ENCODE measurements at regions not wholly inside any gene's neighbourhood (a gene's known extent, or its start where the extent isn't known, plus 50 kb on each side); places are given as distances from the start of the nearest gene placed in this dataset.
"Not testable (repeated sequence)": the region's sequence is repeated elsewhere in the genome, so short reads cannot be mapped to it uniquely, and the experiment has no call there.

GRCh38 chr6:166705069-166705468 is 78.0 kb upstream of the RPS6KA2 start:
- Histone ChIP-seq H3K4me1 (no peaks in the 10 kb centered on the region), H3K27me3 (ENCODE audit: insufficient read depth in 3 of 3, low read length in 2 of 3) (no peaks in the 10 kb centered on the region), H3K4me3 (no peak overlapping the region), H3K27ac (no peak overlapping the region), H3K36me3 (ENCODE audit: insufficient read depth in 1 of 2, low read depth in 1 of 2) (no peaks in the 10 kb centered on the region), H3K9me3 (no peaks in the 10 kb centered on the region)
- peak; percentile 67 to 84 (median 82) for ATAC-seq
- DNase-seq = no peak
- intact Hi-C loops (cut with DNase I) = no loop called here
- TF ChIP-seq CTCF (IDR thresholded peaks at IDR 0.05) = peak; percentile 8
- 43 to 54% (median 47%) methylated on average over 7 of the region's 7 CpGs for WGBS, 3 donors

- no peaks in the 10 kb centered on the region for H3K36me3 ChIP-seq (ENCODE audit: insufficient read depth in 1 of 2, low read depth in 1 of 2)
- ATAC-seq = no peak
- H3K4me1 ChIP-seq = no peaks in the 10 kb centered on the region
- intact Hi-C loops (cut with DNase I) = no loop called here
- no peak overlapping the region for H3K27ac ChIP-seq
- H3K4me3 ChIP-seq = no peak overlapping the region
- no peaks in the 10 kb centered on the region for H3K9me3 ChIP-seq
- no peak for TF ChIP-seq CTCF (IDR thresholded peaks at IDR 0.05)
- DNase-seq = no peak
- no peaks in the 10 kb centered on the region for H3K27me3 ChIP-seq (ENCODE audit: insufficient read depth in 3 of 3, low read length in 2 of 3)
- WGBS, 3 donors = 83 to 87% (median 86%) methylated on average over 7 of the region's 7 CpGs
Observed at GRCh38 chr6:166704171-166704570, 77.1 kb upstream of the RPS6KA2 start.

GRCh38 chr6:166703149-166703710 is 76.2 kb upstream of the RPS6KA2 start:
- Histone ChIP-seq H3K4me3 (no peak overlapping the region), H3K9me3 (no peaks in the 10 kb centered on the region), H3K27ac (no peak overlapping the region), H3K27me3 (ENCODE audit: insufficient read depth in 3 of 3, low read length in 2 of 3) (no peaks in the 10 kb centered on the region), H3K4me1 (no peaks in the 10 kb centered on the region), H3K36me3 (ENCODE audit: insufficient read depth in 1 of 2, low read depth in 1 of 2) (no peaks in the 10 kb centered on the region)
- ATAC-seq (no peak), DNase-seq (no peak)
- intact Hi-C loops (cut with DNase I) = no loop called here
- WGBS, 3 donors = 75 to 76% (median 76%) methylated on average over 8 of the region's 8 CpGs
- TF ChIP-seq CTCF (IDR thresholded peaks at IDR 0.05) = no peak

- H3K27ac ChIP-seq; ATAC-seq; H3K36me3 ChIP-seq (ENCODE audit: insufficient read depth in 1 of 2, low read depth in 1 of 2); intact Hi-C loops (cut with DNase I); H3K9me3 ChIP-seq; H3K27me3 ChIP-seq (ENCODE audit: insufficient read depth in 3 of 3, low read length in 2 of 3); H3K4me1 ChIP-seq; DNase-seq; H3K4me3 ChIP-seq: not testable (repeated sequence)
- 67 to 77% (median 68%) methylated on average over 8 of the region's 8 CpGs for WGBS, 3 donors
Observed at GRCh38 chr6:166701424-166701823, 74.4 kb upstream of the RPS6KA2 start.

- intact Hi-C loops (cut with DNase I); H3K27me3 ChIP-seq (ENCODE audit: insufficient read depth in 3 of 3, low read length in 2 of 3); ATAC-seq; H3K4me1 ChIP-seq; H3K4me3 ChIP-seq; H3K27ac ChIP-seq; DNase-seq; H3K9me3 ChIP-seq; H3K36me3 ChIP-seq (ENCODE audit: insufficient read depth in 1 of 2, low read depth in 1 of 2): not testable (repeated sequence)
- WGBS, 3 donors = 70 to 73% (median 73%) methylated on average over 3 of the region's 3 CpGs
Observed at GRCh38 chr6:166700871-166701270, 73.8 kb upstream of the RPS6KA2 start.

- intact Hi-C loops (cut with DNase I) = no loop called here
- Histone ChIP-seq H3K9me3 (no peaks in the 10 kb centered on the region), H3K4me3 (no peak overlapping the region), H3K4me1 (peaks cover 15% of the 10 kb centered on the region), H3K36me3 (ENCODE audit: insufficient read depth in 1 of 2, low read depth in 1 of 2) (no peaks in the 10 kb centered on the region), H3K27ac (no peak overlapping the region), H3K27me3 (ENCODE audit: insufficient read depth in 3 of 3, low read length in 2 of 3) (peaks cover 0 to 6% (median 0%) of the 10 kb centered on the region in 3 donors)
- no peak for TF ChIP-seq CTCF (IDR thresholded peaks at IDR 0.05)
- ATAC-seq (no peak), DNase-seq (no peak)
- 88 to 89% (median 88%) methylated on average over 4 of the region's 4 CpGs for WGBS, 3 donors
Observed at GRCh38 chr6:166697113-166697512, 70.1 kb upstream of the RPS6KA2 start.

All from psoas muscle (tissue), 7 donors.